Urothelium cell line (cell line): ENCODE measurements at regions not wholly inside any gene's neighbourhood (a gene's known extent, or its start where the extent isn't known, plus 50 kb on each side); places are given as distances from the start of the nearest gene placed in this dataset.

Experiments used
- DNase-seq: peaks from one replicate; pipeline ENCODE4 v3.0.0; 2011; ENCODE audit warnings: low spot score, mixed read lengths
- FAIRE-seq: peaks from 2 replicates; lab custom pipeline; 2011; peaks lifted over from hg19 to GRCh38; lab: Jason Lieb, UNC

GRCh38 chr7:116083796-116084195 is 53.2 kb upstream of the TFEC start:
- FAIRE-seq: no peak

GRCh38 chr7:116086547-116087045 is 56.0 kb upstream of the TFEC start:
- FAIRE-seq (no peak), DNase-seq (no peak)

More at GRCh38 chr7:116083796-116084195, 53.2 kb upstream of the TFEC start:
- no peak for DNase-seq

GRCh38 chr7:116087291-116087690 is 56.7 kb upstream of the TFEC start:
- DNase-seq: no peak
- no peak for FAIRE-seq

- no peak for DNase-seq
- FAIRE-seq: no peak
Measured at GRCh38 chr7:116087984-116088383, 57.4 kb upstream of the TFEC start.

GRCh38 chr7:116089293-116089692 is 58.7 kb upstream of the TFEC start:
- no peak for DNase-seq
- FAIRE-seq: no peak

GRCh38 chr7:116093516-116094301 is 63.1 kb upstream of the TFEC start:
- DNase-seq (no peak), FAIRE-seq (no peak)

GRCh38 chr7:116095396-116095795 is 64.8 kb upstream of the TFEC start:
- FAIRE-seq (no peak), DNase-seq (no peak)

GRCh38 chr7:116097365-116098009 is 66.9 kb upstream of the TFEC start:
- DNase-seq (peak; percentile 56), FAIRE-seq (no peak)

- no peak for FAIRE-seq
- no peak for DNase-seq
Measured at GRCh38 chr7:116098175-116098574, 67.6 kb upstream of the TFEC start.

- FAIRE-seq (no peak), DNase-seq (no peak)
Measured at GRCh38 chr7:116100626-116101025, 70.1 kb upstream of the TFEC start.

GRCh38 chr7:116101704-116102103 is 71.1 kb upstream of the TFEC start:
- FAIRE-seq (no peak), DNase-seq (no peak)

- DNase-seq: no peak
- no peak for FAIRE-seq
Measured at GRCh38 chr7:116111475-116111874, 80.9 kb upstream of the TFEC start.

GRCh38 chr7:116113310-116113709 is 82.7 kb upstream of the TFEC start:
- FAIRE-seq (no peak), DNase-seq (no peak)

GRCh38 chr7:116120839-116121238 is 89.5 kb upstream of the TES start:
- DNase-seq (no peak), FAIRE-seq (no peak)

- no peak for FAIRE-seq
- peak; percentile 14 for DNase-seq
Measured at GRCh38 chr7:116122972-116123595, 87.3 kb upstream of the TES start.

GRCh38 chr7:116128139-116128538 is 82.2 kb upstream of the TES start:
- DNase-seq (no peak), FAIRE-seq (no peak)

- DNase-seq: no peak
- no peak for FAIRE-seq
Measured at GRCh38 chr7:116135306-116135705, 75.0 kb upstream of the TES start.

GRCh38 chr7:116138202-116138801 is 72.0 kb upstream of the TES start:
- FAIRE-seq (no peak), DNase-seq (peak; percentile 16)

- FAIRE-seq: no peak
- no peak for DNase-seq
Measured at GRCh38 chr7:116139007-116139406, 71.3 kb upstream of the TES start.

GRCh38 chr7:116139807-116140206 is 70.5 kb upstream of the TES start:
- DNase-seq (no peak), FAIRE-seq (no peak)

GRCh38 chr7:116142374-116142773 is 68.0 kb upstream of the TES start:
- DNase-seq (no peak), FAIRE-seq (no peak)
